ENCODE measurements at regions not wholly inside any gene's neighbourhood (a gene's known extent, or its start where the extent isn't known, plus 50 kb on each side); places are given as distances from the start of the nearest gene placed in this dataset.

DNA sequence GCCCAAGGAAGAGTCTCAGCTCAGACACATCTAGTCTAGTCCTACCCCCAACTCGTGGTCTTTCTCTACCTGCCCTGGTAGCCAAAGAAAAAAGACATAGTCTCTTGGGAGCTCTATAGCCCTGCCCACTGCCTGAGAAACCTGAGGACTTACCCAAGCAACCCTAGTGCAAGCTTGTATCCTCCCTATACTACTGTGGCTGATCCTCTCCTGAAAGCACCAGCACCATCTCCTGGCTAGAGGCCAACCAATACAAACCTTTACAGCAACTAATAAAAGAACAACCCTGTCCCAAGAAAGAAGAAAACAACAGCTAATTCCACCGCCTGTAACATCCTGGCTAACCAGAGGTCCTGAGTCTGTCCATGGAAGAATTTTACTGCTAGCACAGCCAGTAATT, 532.4 kb downstream of the SLITRK6 start:
- no peak for TF ChIP-seq POLR2A (IDR thresholded peaks at IDR 0.05; ENCODE audit: low read length)
- TF ChIP-seq GATA1 (IDR thresholded peaks at IDR 0.05; ENCODE audit: low read depth, low read length) = no peak

Data from erythroblast (primary cell).